Mononuclear cell (primary cell): ENCODE measurements at regions not wholly inside any gene's neighbourhood (a gene's known extent, or its start where the extent isn't known, plus 50 kb on each side); places are given as distances from the start of the nearest gene placed in this dataset.
"Not testable (repeated sequence)": the region's sequence is repeated elsewhere in the genome, so short reads cannot be mapped to it uniquely, and the experiment has no call there.

Experiments
- H3K27me3 ChIP-seq: 2 replicates; pipeline ENCODE4 v1.6.0; 2011; ENCODE audit warnings: low read length, control low read depth; ENCODE audit not compliant: insufficient read depth
- H3K4me1 ChIP-seq: 2 replicates; pipeline ENCODE4 v1.5.1; 2011; ENCODE audit warnings: mild to moderate bottlenecking, low read length, control low read depth; ENCODE audit not compliant: insufficient read depth
- H3K4me3 ChIP-seq: 2 replicates; pipeline ENCODE4 v1.5.1; 2011; ENCODE audit warnings: mild to moderate bottlenecking, low read length, moderate library complexity
- H3K9me3 ChIP-seq: 2 replicates; pipeline ENCODE4 v1.5.1; 2011; ENCODE audit warnings: low read depth, mild to moderate bottlenecking, control low read depth, low read length

DNA sequence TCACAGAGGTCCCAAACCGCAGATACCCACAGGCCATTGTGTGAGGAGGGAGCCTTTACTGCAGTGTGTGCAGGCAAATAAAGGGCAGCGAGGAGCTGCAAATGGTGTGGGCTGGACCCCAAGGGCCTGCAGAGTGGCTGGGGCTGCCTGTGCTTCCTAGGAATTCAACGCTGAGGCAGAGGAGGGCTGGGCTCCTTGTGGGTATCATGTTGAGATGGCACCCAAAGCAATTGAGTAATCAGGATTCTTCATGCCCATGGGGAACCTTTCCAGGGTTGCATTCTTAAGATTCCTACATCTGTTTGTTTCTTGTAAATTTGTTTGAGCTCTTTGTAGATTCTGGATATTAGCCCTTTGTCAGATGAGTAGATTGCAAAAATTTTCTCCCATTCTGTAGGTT is 85.4 kb upstream of the LIPC start:
- H3K4me1 ChIP-seq, result no peaks in the 10 kb centered on the region
- H3K9me3 ChIP-seq, result no peaks in the 10 kb centered on the region
- H3K4me3 ChIP-seq, result no peak overlapping the region
- no peaks in the 10 kb centered on the region for H3K27me3 ChIP-seq

DNA sequence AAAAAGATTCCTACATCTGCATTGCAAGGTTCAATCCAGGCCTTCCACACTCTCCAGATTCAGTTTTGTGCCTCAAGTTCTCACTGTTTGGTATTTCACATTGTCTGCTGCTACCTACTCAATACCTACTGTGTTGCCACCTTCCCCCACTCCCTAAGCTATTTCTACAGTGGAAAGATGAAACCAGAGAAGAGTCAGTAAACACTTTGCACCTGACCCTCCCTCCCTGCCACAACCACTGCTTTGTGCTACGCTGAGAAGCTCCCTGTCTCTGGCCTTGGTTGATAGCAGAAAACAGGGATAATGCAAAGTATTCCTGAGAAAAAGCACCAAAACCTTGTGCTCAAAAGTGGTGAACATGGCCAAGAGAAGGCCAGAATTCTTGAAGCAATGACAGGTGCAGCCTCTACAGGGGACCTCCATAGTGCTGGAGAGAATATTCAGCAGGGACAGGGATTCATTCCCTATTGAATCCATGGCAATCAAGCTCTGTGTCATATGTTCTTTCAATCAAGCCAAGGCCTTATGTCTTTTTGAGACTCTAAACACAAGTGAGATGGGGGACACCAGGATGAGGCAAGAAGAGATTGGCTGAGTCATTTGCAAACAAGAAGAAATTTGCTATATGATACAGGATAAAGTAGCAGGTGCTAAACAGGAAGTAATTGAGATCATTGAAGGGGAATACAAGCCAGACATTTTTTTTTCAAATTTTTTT is 83.5 kb upstream of the LIPC start:
- no peaks in the 10 kb centered on the region for H3K4me1 ChIP-seq
- H3K27me3 ChIP-seq, result no peaks in the 10 kb centered on the region
- H3K9me3 ChIP-seq, result no peaks in the 10 kb centered on the region
- no peak overlapping the region for H3K4me3 ChIP-seq

DNA sequence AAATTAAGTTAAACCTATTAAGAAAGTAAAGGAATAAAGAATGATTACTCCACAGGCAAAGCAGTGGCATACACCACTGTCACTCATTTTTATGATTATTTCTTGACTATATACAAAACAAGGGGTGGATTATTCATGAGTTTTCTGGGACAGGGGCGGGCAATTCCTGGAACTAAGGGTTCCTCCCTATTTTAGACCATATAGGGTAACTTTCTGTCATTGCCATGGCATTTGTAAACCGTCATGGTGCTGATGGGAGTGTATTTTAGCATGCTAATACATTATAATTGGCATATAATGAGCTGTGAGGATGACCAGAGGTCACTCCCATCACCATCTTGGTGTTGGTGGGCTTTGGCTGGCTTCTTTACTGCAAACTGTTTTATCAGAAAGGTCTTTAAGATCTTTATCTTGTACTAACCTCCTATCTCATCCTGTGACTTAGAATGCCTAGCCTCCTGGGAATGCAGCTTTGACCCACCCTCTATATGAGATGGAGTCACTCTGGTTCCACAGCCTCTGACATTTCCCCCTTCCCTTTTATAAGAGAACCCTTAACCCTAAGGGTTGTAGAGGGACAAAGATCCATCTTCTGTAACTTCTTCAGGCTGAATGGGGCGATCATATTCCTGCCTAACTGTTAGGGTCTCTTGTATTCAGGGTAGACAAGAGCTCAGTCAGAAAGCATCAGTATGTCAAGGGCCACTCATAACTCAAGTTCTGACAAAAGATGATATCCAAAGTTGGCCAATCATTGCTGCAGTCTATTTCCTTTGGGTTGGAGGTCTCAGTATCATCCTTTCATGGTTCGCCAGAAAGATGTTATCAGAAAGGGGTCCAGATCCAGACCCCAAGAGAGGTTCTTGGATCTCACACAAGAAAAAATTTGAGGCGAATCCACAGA is 79.5 kb upstream of the LIPC start:
- H3K4me3 ChIP-seq, result no peak overlapping the region
- no peaks in the 10 kb centered on the region for H3K27me3 ChIP-seq
- H3K9me3 ChIP-seq, result no peaks in the 10 kb centered on the region
- H3K4me1 ChIP-seq, result no peaks in the 10 kb centered on the region

DNA sequence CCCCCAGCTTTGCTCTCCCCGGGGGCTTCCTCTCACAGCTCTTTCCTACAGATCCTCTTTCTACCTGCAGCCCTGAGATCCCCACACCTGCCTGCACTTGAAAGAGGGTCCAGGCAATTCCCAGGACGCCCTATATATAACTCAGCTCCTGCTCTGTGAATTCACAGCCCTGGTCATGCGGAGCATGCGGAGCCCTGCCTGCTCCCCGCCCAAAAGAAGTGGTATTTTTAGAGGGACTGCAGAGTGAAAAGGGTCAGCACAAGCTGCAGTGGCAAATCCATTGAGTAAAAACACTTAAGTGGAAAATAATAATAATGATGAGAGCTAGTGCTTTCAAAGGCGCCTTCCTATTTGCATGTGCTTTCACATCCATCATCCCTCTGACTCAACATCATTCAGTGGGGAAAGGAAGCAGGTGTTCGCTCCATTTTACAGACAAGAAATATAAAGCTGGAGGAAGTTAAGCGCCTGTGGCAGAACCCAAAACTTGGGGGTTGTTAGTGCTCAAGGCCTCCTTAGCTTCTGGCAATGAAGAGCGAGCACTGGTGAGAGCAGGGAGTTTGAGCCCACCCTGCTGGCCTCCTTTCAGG is 76.3 kb upstream of the LIPC start:
- peaks cover 8% of the 10 kb centered on the region for H3K4me1 ChIP-seq
- H3K4me3 ChIP-seq, result no peak overlapping the region
- H3K9me3 ChIP-seq, result no peaks in the 10 kb centered on the region
- no peaks in the 10 kb centered on the region for H3K27me3 ChIP-seq

DNA sequence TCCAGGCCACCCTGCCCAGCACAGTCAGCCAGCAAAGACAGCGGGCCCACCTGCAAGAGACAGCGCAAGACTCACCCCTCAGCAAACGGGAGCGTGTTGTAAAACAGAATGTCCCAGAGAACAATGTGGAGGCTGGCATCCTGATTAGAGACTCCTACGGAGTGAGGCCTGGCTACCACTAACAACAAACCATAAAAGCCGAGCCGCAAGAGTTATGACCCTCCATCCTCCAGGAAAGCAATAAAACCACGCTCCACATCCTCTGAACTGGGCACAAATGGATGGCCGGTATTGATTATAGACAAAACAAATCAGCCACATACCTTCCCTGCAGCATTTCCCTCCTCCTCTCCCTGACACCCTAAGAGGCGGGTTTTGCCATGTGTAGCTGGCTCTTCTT is 75.8 kb upstream of the LIPC start:
- Histone ChIP-seq H3K27me3 (no peaks in the 10 kb centered on the region), H3K9me3 (no peaks in the 10 kb centered on the region), H3K4me1 (peaks cover 12% of the 10 kb centered on the region), H3K4me3 (no peak overlapping the region)

DNA sequence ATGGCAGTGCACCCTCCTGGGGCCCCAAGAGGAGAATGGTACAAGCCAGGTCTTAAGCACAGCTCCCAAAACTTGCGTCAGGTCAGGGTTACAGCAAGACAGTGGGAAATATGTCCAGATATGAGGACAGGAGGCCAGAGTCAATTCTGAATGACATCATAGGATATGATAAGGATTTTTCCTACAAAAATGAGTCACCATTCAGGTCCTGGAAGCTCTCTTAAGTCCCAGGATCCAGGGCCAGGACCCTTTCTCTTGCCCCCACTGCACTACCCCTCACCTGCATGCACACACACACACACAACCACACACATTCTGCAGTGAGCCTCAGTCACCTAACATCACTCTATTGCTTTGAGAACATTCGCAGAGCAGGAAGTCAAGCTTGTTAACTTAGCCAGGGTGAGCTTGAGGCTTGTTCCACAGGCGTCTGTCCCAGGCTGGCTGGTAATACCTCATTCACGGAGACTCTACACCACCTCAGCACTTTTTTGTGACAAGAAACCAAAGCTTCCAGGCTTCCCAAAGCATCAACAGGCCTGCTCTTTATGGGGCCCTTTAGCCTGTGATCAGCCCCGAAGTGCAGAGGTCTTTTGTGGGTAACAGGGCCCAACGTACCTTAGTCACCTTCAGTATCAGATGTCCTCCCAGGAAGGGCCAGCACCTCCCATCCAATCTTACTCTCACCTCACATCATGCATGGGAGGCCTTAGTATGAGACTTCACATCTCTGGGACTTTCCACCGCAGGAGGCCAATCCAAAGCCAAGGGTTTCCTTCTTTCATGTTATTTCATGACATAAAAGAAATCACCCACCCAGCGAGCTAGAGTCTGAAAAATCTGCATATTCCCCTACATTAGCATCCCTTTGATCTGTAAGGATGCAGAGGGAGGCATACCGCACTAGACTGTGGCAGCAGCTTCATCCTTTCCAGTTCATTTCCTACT is 74.0 kb upstream of the LIPC start:
- H3K9me3 ChIP-seq, result no peaks in the 10 kb centered on the region
- no peaks in the 10 kb centered on the region for H3K27me3 ChIP-seq
- H3K4me1 ChIP-seq, result peaks cover 29% of the 10 kb centered on the region
- H3K4me3 ChIP-seq, result no peak overlapping the region

DNA sequence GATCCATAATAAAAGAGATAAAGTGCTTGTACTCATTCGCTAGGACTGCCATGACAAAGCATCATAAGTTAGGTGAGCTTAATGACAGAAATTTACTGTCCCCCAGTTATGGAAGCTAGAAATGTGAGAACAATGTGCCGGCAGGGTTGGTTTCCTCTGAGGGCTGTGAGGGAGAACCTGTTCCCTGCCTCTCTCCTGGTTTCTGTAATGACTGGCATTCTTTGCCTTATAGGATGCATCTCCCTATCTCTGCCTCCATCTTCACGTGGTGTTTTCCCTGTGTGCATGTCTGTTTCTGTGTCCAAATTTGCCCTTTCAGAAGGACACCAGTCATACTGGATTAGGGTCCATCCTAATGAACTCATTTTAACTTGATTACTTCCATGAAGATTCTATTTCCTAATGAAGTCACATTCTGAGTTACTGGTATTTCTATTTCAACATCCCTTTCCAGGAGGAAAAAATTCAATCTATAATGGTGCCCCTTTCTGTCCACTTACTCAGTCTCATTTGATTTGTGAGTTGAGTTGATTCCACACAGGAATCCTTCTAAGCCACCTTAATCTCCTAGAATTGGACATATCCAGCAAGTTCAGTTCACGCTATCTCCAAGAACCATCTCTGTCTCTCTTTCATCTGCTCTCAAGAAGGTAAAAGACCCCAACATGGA is 71.2 kb upstream of the LIPC start:
- H3K9me3 ChIP-seq, result no peaks in the 10 kb centered on the region
- H3K27me3 ChIP-seq, result no peaks in the 10 kb centered on the region
- peaks cover 40% of the 10 kb centered on the region for H3K4me1 ChIP-seq
- H3K4me3 ChIP-seq, result no peak overlapping the region

DNA sequence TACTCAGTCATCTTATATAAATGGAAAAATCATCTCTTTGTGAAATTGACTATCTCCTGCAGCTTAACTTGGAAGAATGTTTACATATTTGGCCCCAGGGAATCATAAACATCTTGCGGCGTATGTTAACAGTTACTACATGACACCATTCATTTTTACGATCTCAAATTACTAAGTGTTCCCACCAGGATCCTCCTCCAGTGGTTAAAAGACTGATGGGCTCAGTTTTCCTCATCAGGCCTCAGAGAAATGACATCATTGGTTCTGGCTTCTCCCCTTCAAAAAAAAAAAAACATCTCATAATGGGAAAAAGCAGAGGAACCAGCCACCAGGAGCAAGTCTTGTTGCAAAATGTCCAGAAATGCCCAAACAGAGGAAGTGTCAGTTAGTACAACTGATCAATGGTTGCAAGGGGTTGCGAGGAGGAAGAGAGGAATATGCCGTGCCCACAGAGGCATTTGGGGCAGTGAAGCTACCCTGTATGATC is 70.5 kb upstream of the LIPC start:
- no peaks in the 10 kb centered on the region for H3K27me3 ChIP-seq
- no peak overlapping the region for H3K4me3 ChIP-seq
- H3K9me3 ChIP-seq, result no peaks in the 10 kb centered on the region
- H3K4me1 ChIP-seq, result peaks cover 40% of the 10 kb centered on the region

DNA sequence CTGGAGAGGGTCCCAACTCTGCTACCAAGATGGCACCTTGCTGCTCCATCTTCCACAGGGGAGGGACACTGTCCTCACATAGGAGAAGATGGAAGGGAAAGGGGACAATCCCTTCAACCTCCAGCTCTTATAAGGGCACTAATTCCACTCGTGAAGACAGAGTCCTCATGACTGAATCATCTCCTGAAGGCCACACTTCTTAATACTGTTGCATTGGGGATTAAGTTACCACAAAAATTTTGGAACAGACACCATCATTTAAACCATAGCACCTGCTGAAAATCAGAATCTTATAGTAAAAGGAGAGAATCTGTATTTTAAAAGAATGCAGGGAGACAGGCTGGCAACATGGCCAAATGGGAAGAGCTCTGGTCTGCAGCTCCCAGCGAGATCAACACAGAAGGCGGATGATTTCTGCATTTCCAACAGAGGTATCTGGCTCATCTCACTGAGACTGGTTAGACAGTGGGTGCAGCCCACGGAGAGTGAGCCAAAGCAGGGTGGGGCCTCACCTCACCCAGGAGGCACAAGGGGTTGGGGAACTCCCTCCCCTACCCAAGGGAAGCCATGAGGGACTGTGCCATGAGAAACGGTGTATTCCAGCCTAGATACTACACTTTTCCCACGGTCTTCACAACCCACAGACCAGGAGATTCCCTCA is 69.4 kb upstream of the LIPC start:
- H3K27me3 ChIP-seq, result no peaks in the 10 kb centered on the region
- H3K4me3 ChIP-seq, result no peak overlapping the region
- H3K4me1 ChIP-seq, result peaks cover 40% of the 10 kb centered on the region
- H3K9me3 ChIP-seq, result no peaks in the 10 kb centered on the region

DNA sequence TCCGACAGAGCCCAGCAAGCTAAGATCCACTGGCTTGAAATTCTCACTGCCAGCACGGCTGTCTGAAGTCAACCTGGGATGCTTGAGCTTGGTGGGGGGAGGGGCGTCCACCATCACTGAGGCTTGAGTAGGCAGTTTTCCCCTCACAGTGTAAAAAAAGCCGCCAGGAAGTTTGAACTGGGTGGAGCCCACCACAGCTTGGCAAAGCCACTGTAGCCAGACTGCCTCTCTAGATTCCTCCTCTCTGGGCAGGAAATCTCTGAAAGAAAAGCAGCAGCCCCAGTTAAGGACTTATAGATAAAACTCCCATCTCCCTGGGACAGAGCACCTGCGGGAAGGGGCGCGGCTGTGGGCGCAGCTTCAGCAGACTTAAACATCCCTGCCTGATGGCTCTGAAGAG is 68.7 kb upstream of the LIPC start:
- H3K27me3 ChIP-seq, H3K4me3 ChIP-seq, H3K9me3 ChIP-seq: not testable (repeated sequence)
- H3K4me1 ChIP-seq, result peaks cover 34% of the 10 kb centered on the region

DNA sequence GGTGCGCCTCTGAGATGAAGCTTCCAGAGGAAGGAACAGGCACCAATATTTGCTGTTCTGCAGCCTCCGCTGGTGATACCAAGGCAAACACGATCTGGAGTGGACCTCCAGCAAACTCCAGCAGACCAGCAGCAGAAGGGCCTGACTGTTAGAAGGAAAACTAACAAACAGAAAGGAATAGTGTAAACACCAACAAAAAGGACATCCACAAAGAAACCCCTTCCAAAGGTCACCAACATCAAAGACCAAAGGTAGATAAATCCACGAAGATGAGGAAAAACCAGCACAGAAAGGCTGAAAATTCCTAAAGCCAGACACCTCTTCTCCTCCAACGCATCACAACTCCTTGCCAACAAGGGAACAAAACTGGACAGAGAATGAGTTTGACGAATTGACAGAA is 68.1 kb upstream of the LIPC start:
- not testable (repeated sequence) for H3K4me3 ChIP-seq, H3K9me3 ChIP-seq, H3K27me3 ChIP-seq
- peaks cover 33% of the 10 kb centered on the region for H3K4me1 ChIP-seq

DNA sequence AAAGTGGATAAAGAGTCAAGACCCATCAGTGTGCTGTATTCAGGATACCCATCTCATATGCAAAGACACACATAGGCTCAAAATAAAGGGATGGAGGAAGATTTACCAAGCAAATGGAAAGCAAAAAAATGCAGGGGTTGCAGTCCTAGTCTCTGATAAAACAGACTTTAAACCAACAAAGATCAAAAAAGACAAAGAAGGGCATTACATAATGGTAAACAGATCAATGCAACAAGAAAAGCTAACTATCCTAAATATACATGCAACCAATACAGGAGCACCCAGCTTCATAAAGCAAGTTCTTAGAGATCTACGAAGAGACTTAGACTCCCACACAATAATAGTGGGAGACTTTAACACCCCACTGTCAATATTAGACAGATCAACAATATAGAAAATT is 66.7 kb upstream of the LIPC start:
- H3K4me3 ChIP-seq, H3K9me3 ChIP-seq, H3K27me3 ChIP-seq: not testable (repeated sequence)
- peaks cover 33% of the 10 kb centered on the region for H3K4me1 ChIP-seq

DNA sequence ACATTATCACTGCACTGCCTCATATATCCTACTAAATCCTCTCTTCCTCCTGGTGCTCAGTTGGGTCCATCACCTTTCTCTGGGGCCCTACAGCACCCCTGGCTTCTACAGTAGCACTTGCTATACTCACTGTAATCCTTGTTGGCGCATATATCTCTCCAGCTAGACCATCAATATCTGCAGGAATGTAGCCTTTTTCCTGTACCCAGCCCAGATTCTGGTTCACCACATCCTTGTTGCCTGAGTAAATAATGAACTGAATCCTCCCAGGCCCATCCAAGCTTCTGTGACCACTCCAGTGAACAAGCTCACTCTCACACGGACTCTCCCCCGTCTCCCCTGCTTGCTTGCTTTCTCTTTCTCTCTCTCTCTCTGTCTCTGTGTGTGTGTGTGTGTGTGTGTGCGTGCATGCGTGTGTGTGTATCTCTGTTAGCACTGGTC is 62.5 kb upstream of the LIPC start:
- Histone ChIP-seq H3K4me3 (no peak overlapping the region), H3K4me1 (peaks cover 4% of the 10 kb centered on the region), H3K27me3 (no peaks in the 10 kb centered on the region), H3K9me3 (peaks cover 8% of the 10 kb centered on the region)

DNA sequence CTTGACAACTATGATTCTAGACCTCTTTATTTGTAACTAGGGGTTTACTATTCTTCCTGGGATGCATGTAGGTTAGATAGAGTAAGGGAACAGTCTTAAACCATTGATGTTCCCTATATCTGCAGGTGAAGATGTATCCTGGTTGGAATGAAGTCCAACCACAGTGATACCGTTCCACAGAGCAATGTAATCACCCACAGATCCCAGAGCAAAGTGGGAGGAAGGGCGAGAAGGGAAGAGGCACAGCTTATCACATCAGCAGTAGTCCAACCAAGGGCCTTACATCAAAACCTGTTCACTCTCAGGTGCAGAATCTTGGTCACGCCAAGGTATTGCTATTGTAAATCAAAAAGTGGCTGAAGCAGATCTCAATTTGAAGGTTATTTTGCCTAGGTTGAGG is 61.8 kb upstream of the LIPC start:
- Histone ChIP-seq H3K27me3 (no peaks in the 10 kb centered on the region), H3K9me3 (peaks cover 8% of the 10 kb centered on the region), H3K4me3 (no peak overlapping the region), H3K4me1 (peaks cover 4% of the 10 kb centered on the region)
